Transverse colon (tissue), 4 donors: ENCODE measurements at regions not wholly inside any gene's neighbourhood (a gene's known extent, or its start where the extent isn't known, plus 50 kb on each side); places are given as distances from the start of the nearest gene placed in this dataset.

Source experiments
- DNase-seq: peaks from one replicate; pipeline ENCODE4 v3.0.0-alpha.2; 2019
- H3K27ac ChIP-seq, 4 donors: fragments of 200-600 bp; sonication (generic); 2 replicates each; pipeline ENCODE4 v1.5.1; 2016 to 2018; ENCODE audit warnings: inconsistent platforms in 4 of 4
- H3K27me3 ChIP-seq: fragments of 200-600 bp; sonication (generic); 2 replicates; pipeline ENCODE4 v1.5.1; 2017; ENCODE audit warnings: inconsistent platforms
- H3K36me3 ChIP-seq, 4 donors: fragments of 200-600 bp; sonication (generic); 2 replicates each; pipeline ENCODE4 v1.5.1; 2017 to 2019; ENCODE audit warnings: inconsistent platforms in 4 of 4
- H3K4me1 ChIP-seq, 4 donors: fragments of 200-600 bp; sonication (generic); 2 replicates each; pipeline ENCODE4 v1.5.1; 2017 to 2020; ENCODE audit warnings: inconsistent platforms in 4 of 4
- H3K4me3 ChIP-seq, 4 donors: fragments of 200-600 bp; sonication (generic); 1 replicate in 1 of 4; 2 replicates in 3 of 4; pipeline versions ENCODE4 v1.5.1 to v1.6.1; 2017 to 2019; ENCODE audit warnings: inconsistent platforms in 4 of 4
- H3K9me3 ChIP-seq, 2 donors: fragments of 200-600 bp; sonication (generic); 2 replicates each; pipeline ENCODE4 v1.5.1; 2017 to 2019; ENCODE audit warnings: inconsistent platforms in 2 of 2
- EP300 ChIP-seq: sonication (generic); formaldehyde crosslinking; IDR thresholded peaks from one replicate; pipeline ENCODE4 v1.6.1; 2017; ENCODE audit warnings: antibody characterized with exemption, low read depth
- POLR2A ChIP-seq: fragments of 450-650 bp; IDR thresholded peaks from one replicate; pipeline ENCODE4 v1.6.1; 2016; ENCODE audit warnings: antibody characterized with exemption, mild to moderate bottlenecking, moderate library complexity
- POLR2AphosphoS5 ChIP-seq, 3 donors: sonication (generic); formaldehyde crosslinking; IDR thresholded peaks; one replicate each; pipeline ENCODE4 v1.6.1; 2016; ENCODE audit warnings: antibody characterized with exemption in 3 of 3
- WGBS, 2 donors: methylation state at CpG; one replicate each; pipeline ENCODE4 v1.1.5; 2018; ENCODE audit warnings: low coverage in 1 of 2; 5-methylcytosine and 5-hydroxymethylcytosine counted together
- in situ Hi-C, 4 donors: fragments of 200-750 bp; cut with MboI; loops; one replicate each; pipeline versions ENCODE4 v1.15.0 to v1.15.1; 2017; ENCODE audit warnings: low sequenced_read_pairs in 3 of 4, low pct_ligation_motif_present in 1 of 4, low pct_unique_long_range_greater_than_20kb in 1 of 4
- intact Hi-C: fragments of 100-400 bp; cut with DNase I; formaldehyde crosslinking; loops from one replicate; pipeline ENCODE4 v1.15.1; 2023; ENCODE audit warnings: low total_unique reads
- TF ChIP-seq, protein P1 (sequence below), 5 experiments: fragments of 200-600 bp in 3 of 5; fragments of 450-650 bp in 2 of 5; sonication (generic) in 3 of 5; IDR thresholded peaks; 1 replicate in 2 of 5; 2 replicates in 3 of 5; pipeline ENCODE4 v1.5.1; 2016 to 2017; ENCODE audit warnings: antibody characterized with exemption in 5 of 5, inconsistent platforms in 3 of 5, mild to moderate bottlenecking in 2 of 5, moderate library complexity in 1 of 5

DNA sequence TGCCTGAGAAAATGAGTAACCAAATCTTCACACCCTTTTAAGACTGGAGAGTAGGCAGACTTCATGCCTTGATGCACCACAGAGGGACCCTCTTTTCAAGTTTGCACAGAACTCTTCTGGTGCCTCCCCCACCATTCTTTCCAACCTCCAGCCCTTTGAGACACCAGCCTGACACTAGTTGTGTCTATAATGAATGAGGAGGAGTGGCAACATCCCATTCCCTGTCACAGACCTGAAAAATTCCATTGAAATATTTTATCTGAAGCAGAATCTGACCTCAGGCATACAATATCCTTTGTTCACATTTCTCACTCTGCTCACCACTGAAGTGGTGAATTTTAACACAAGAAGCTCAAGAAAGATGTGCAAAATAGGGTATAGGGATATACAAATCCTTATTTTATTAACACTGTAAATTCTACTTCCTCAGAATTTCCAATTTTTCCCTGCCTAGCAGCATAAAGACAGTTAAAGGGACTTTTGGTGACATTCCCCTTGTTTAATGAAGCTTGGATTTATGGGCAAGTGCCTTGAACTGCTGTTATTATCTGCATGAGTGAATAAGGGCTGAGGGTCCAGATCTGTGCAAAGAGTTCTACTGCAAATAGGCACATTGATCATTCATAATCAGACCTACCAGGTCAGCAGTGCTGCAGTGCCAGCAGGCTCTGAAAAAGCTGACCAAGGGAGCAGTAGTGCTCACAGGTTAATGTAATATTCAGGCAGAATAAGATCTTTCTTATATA is 149.9 kb upstream of the PAQR3 start:
- H3K27me3 ChIP-seq = no peaks in the 10 kb centered on the region
- DNase-seq = no peak
- no peak overlapping the region for H3K27ac ChIP-seq
- intact Hi-C loops = no loop called here
- in situ Hi-C loops = no loop called here
- H3K4me3 ChIP-seq = no peak overlapping the region
- H3K9me3 ChIP-seq = no peaks in the 10 kb centered on the region
- no peaks in the 10 kb centered on the region for H3K36me3 ChIP-seq
- no peaks in the 10 kb centered on the region for H3K4me1 ChIP-seq
- no peak for TF ChIP-seq POLR2A
- TF ChIP-seq, protein P1, sequence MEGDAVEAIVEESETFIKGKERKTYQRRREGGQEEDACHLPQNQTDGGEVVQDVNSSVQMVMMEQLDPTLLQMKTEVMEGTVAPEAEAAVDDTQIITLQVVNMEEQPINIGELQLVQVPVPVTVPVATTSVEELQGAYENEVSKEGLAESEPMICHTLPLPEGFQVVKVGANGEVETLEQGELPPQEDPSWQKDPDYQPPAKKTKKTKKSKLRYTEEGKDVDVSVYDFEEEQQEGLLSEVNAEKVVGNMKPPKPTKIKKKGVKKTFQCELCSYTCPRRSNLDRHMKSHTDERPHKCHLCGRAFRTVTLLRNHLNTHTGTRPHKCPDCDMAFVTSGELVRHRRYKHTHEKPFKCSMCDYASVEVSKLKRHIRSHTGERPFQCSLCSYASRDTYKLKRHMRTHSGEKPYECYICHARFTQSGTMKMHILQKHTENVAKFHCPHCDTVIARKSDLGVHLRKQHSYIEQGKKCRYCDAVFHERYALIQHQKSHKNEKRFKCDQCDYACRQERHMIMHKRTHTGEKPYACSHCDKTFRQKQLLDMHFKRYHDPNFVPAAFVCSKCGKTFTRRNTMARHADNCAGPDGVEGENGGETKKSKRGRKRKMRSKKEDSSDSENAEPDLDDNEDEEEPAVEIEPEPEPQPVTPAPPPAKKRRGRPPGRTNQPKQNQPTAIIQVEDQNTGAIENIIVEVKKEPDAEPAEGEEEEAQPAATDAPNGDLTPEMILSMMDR (IDR thresholded peaks at IDR 0.05) = no peak
- TF ChIP-seq EP300 = no peak
- TF ChIP-seq POLR2AphosphoS5 (IDR thresholded peaks at IDR 0.05) = no peak

DNA sequence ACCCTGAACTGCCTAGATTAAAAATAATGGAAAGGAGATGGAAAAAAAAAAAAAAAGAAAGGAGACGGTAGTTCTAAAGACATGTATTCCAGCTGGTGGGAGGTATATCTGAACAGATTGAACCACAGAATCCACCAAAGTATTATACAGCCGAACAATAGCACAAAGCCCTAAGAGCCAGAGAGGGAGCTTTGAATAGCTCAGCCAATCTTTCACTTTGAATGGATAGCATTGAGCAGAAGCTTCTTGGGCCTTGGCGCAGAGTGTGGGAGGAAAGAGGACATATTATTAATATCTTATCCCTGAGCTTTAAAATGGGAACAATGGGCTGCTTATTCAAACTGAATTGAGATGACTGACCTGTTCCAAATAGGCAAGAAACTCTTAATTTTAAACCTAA is 147.8 kb upstream of the PAQR3 start:
- TF ChIP-seq POLR2AphosphoS5 (IDR thresholded peaks at IDR 0.05) (no peak), POLR2A (no peak), EP300 (no peak)
- TF ChIP-seq, protein P1 (IDR thresholded peaks at IDR 0.05) = no peak
- H3K27me3 ChIP-seq = no peaks in the 10 kb centered on the region
- DNase-seq = no peak
- H3K36me3 ChIP-seq = no peaks in the 10 kb centered on the region
- in situ Hi-C loops = no loop called here
- no peak overlapping the region for H3K27ac ChIP-seq
- no peak overlapping the region for H3K4me3 ChIP-seq
- H3K4me1 ChIP-seq = no peaks in the 10 kb centered on the region
- peaks cover 3 to 4% of the 10 kb centered on the region in 2 donors for H3K9me3 ChIP-seq
- intact Hi-C loops = no loop called here
- WGBS, 2 donors = 60 to 92% methylated on average over 3 of the region's 3 CpGs

DNA sequence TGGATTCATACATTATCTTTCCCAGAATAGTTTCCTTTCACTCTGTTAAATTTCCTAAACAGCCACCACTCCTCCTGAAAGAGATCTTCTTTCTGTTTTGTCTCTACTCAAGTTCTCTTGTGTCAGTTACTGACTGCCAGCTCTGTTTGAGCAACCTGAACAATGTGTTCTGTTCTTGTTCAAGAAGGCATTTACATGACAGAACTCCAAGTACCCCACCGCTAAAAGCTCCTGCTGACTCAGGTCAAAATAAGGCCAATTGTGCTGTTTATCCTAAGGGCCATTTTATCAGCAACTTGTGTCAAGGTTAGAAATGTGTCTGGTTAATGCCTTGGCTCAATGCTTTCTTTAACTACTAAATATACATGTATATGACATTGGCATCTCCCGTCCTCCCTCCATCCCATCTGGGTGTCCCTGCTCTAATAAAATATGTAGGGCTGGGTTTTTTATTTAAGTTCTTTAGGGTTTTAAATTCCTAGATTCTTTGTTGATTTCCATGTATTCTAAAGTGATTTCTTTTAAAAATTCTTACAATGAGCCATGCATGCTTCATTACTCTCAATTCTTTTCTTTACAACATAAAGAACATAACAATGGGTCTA is 144.3 kb upstream of the PAQR3 start:
- Histone ChIP-seq H3K27me3 (no peaks in the 10 kb centered on the region), H3K36me3 (no peaks in the 10 kb centered on the region), H3K27ac (peak overlapping the region in 3 of 4 donors; percentile 22 to 74 (median 45)), H3K4me3 (no peak overlapping the region), H3K9me3 (peaks cover 7 to 12% of the 10 kb centered on the region in 2 donors), H3K4me1 (no peaks in the 10 kb centered on the region)
- 63 to 76% methylated on average over 2 of the region's 2 CpGs for WGBS, 2 donors
- in situ Hi-C loops = no loop called here
- TF ChIP-seq POLR2AphosphoS5 (IDR thresholded peaks at IDR 0.05) (peak; percentile 89 to 93 (median 91)), EP300 (peak; percentile 90), POLR2A (no peak)
- TF ChIP-seq, protein P1 (IDR thresholded peaks at IDR 0.05) = no peak
- intact Hi-C loops = loop anchor here (5.0 kb wide), 1 partner anchor 94 kb away; no protein-coding TSS in a partner anchor
- no peak for DNase-seq

- Histone ChIP-seq H3K4me1 (no peaks in the 10 kb centered on the region), H3K27me3 (no peaks in the 10 kb centered on the region), H3K27ac (peak overlapping the region in 3 of 4 donors; percentile 22 to 74 (median 45)), H3K4me3 (no peak overlapping the region), H3K9me3 (peaks cover 7 to 12% of the 10 kb centered on the region in 2 donors), H3K36me3 (no peaks in the 10 kb centered on the region)
- no peak for DNase-seq
- intact Hi-C loops (loop anchor here (5.0 kb wide), 1 partner anchor 94 kb away; no protein-coding TSS in a partner anchor), in situ Hi-C loops (no loop called here)
- TF ChIP-seq, protein P1 (IDR thresholded peaks at IDR 0.05) = no peak
- TF ChIP-seq EP300 (no peak), POLR2A (no peak), POLR2AphosphoS5 (IDR thresholded peaks at IDR 0.05) (no peak)
- 61 to 83% methylated on average over 4 to 6 of the region's 6 CpGs for WGBS, 2 donors
Measured at GRCh38 chr4:79082997-79083396, 143.8 kb upstream of the PAQR3 start.
